ENCODE measurements at regions not wholly inside any gene's neighbourhood (a gene's known extent, or its start where the extent isn't known, plus 50 kb on each side); places are given as distances from the start of the nearest gene placed in this dataset.
"Not testable (repeated sequence)": the region's sequence is repeated elsewhere in the genome, so short reads cannot be mapped to it uniquely, and the experiment has no call there.

GRCh38 chr10:37490266-37490665 is 364.9 kb downstream of the ANKRD30A start:
- no peaks in the 10 kb centered on the region for H3K4me1 Mint-ChIP-seq (ENCODE audit: unreplicated experiment)
- H3K9me3 Mint-ChIP-seq: peaks cover 4% of the 10 kb centered on the region
- no peak for TF ChIP-seq CTCF (conservative IDR thresholded peaks at IDR 0.05)
- H3K4me3 Mint-ChIP-seq: no peak overlapping the region
- no peaks in the 10 kb centered on the region for H3K27me3 Mint-ChIP-seq
- no peaks in the 10 kb centered on the region for H3K36me3 Mint-ChIP-seq
- no peak for DNase-seq (ENCODE audit: extremely low spot score, unreplicated experiment)
- H3K27ac Mint-ChIP-seq: no peak overlapping the region

GRCh38 chr10:37489658-37490003 is 364.2 kb downstream of the ANKRD30A start:
- Mint-ChIP-seq H3K4me3 (no peak overlapping the region), H3K27me3 (no peaks in the 10 kb centered on the region), H3K36me3 (no peaks in the 10 kb centered on the region), H3K4me1 (ENCODE audit: unreplicated experiment) (no peaks in the 10 kb centered on the region), H3K27ac (no peak overlapping the region), H3K9me3 (peaks cover 4% of the 10 kb centered on the region)
- TF ChIP-seq CTCF (conservative IDR thresholded peaks at IDR 0.05): no peak
- DNase-seq (ENCODE audit: extremely low spot score, unreplicated experiment): no peak

GRCh38 chr10:37488792-37489657 is 363.6 kb downstream of the ANKRD30A start:
- no peak for TF ChIP-seq CTCF (conservative IDR thresholded peaks at IDR 0.05)
- Mint-ChIP-seq H3K4me3 (no peak overlapping the region), H3K4me1 (ENCODE audit: unreplicated experiment) (no peaks in the 10 kb centered on the region), H3K9me3 (peaks cover 4% of the 10 kb centered on the region), H3K36me3 (no peaks in the 10 kb centered on the region), H3K27ac (no peak overlapping the region), H3K27me3 (no peaks in the 10 kb centered on the region)
- no peak for DNase-seq (ENCODE audit: extremely low spot score, unreplicated experiment)

GRCh38 chr10:37480596-37480995 is 355.2 kb downstream of the ANKRD30A start:
- not testable (repeated sequence) for H3K36me3 Mint-ChIP-seq; H3K4me1 Mint-ChIP-seq (ENCODE audit: unreplicated experiment); H3K4me3 Mint-ChIP-seq; H3K9me3 Mint-ChIP-seq; H3K27me3 Mint-ChIP-seq; H3K27ac Mint-ChIP-seq
- DNase-seq (ENCODE audit: extremely low spot score, unreplicated experiment): peak; percentile 18

GRCh38 chr10:37479469-37479868 is 354.1 kb downstream of the ANKRD30A start:
- H3K4me1 Mint-ChIP-seq (ENCODE audit: unreplicated experiment): no peaks in the 10 kb centered on the region
- H3K27me3 Mint-ChIP-seq: no peaks in the 10 kb centered on the region
- no peak for DNase-seq (ENCODE audit: extremely low spot score, unreplicated experiment)
- H3K4me3 Mint-ChIP-seq: no peak overlapping the region
- H3K36me3 Mint-ChIP-seq: no peaks in the 10 kb centered on the region
- TF ChIP-seq CTCF (conservative IDR thresholded peaks at IDR 0.05): no peak
- no peak overlapping the region for H3K27ac Mint-ChIP-seq
- H3K9me3 Mint-ChIP-seq: peaks cover 4% of the 10 kb centered on the region

- no peaks in the 10 kb centered on the region for H3K27me3 Mint-ChIP-seq
- H3K27ac Mint-ChIP-seq: no peak overlapping the region
- TF ChIP-seq CTCF (conservative IDR thresholded peaks at IDR 0.05): no peak
- DNase-seq (ENCODE audit: extremely low spot score, unreplicated experiment): no peak
- H3K36me3 Mint-ChIP-seq: no peaks in the 10 kb centered on the region
- no peak overlapping the region for H3K4me3 Mint-ChIP-seq
- no peaks in the 10 kb centered on the region for H3K4me1 Mint-ChIP-seq (ENCODE audit: unreplicated experiment)
- H3K9me3 Mint-ChIP-seq: peaks cover 4% of the 10 kb centered on the region
Observed at GRCh38 chr10:37478381-37478780, 353.0 kb downstream of the ANKRD30A start.
